H1 (cell line): ENCODE measurements at regions not wholly inside any gene's neighbourhood (a gene's known extent, or its start where the extent isn't known, plus 50 kb on each side); places are given as distances from the start of the nearest gene placed in this dataset.

Source experiments
- CTCF ChIP-seq, 3 experiments: IDR thresholded peaks; 1 replicate in 2 of 3; 2 replicates in 1 of 3; pipeline versions ENCODE4 v1.5.1 to v1.6.1; 2011; ENCODE audit warnings: low read length in 3 of 3, mild to moderate bottlenecking in 3 of 3, inconsistent platforms in 2 of 3, low read depth in 1 of 3, moderate library complexity in 1 of 3; ENCODE audit not compliant: insufficient read depth in 1 of 3; ENCODE audit errors: control extremely low read depth in 1 of 3
- GABPA ChIP-seq: IDR thresholded peaks from 2 replicates; pipeline ENCODE4 v1.6.1; 2011; ENCODE audit warnings: mild to moderate bottlenecking, low read length, moderate library complexity, borderline replicate concordance; ENCODE audit not compliant: insufficient read depth

GRCh38 chr2:66832646-66833435, 397.9 kb downstream of the MEIS1 start (continued):
- no peak for TF ChIP-seq CTCF (IDR thresholded peaks at IDR 0.05; ENCODE audit: control extremely low read depth in 1 of 3, insufficient read depth in 1 of 3, low read depth in 1 of 3, low read length in 3 of 3)
- no peak for TF ChIP-seq GABPA
